ENCODE measurements at regions not wholly inside any gene's neighbourhood (a gene's known extent, or its start where the extent isn't known, plus 50 kb on each side); places are given as distances from the start of the nearest gene placed in this dataset.
"Not testable (repeated sequence)": the region's sequence is repeated elsewhere in the genome, so short reads cannot be mapped to it uniquely, and the experiment has no call there.

GRCh38 chrX:52280812-52281211, 88.0 kb upstream of the XAGE2 start:
- DNase-seq (ENCODE audit: unreplicated experiment) = no peak
- CTCF ChIA-PET = no interaction called here
- POLR2A ChIA-PET = no interaction called here
- Mint-ChIP-seq H3K4me1 (ENCODE audit: insufficient read depth, unreplicated experiment) (no peaks in the 10 kb centered on the region), H3K36me3 (ENCODE audit: insufficient read depth, unreplicated experiment) (no peaks in the 10 kb centered on the region), H3K4me3 (ENCODE audit: unreplicated experiment) (no peak overlapping the region), H3K27me3 (ENCODE audit: insufficient read depth, unreplicated experiment) (peaks cover 33% of the 10 kb centered on the region), H3K27ac (ENCODE audit: low read depth, unreplicated experiment) (no peak overlapping the region), H3K9me3 (ENCODE audit: unreplicated experiment) (no peaks in the 10 kb centered on the region)
- no peak for TF ChIP-seq CTCF (IDR thresholded peaks at IDR 0.05; ENCODE audit: unreplicated experiment)
- no TSS peak for BruUV-seq (replicated peaks)
- intact Hi-C loops (cut with micrococcal nuclease) = no loop called here

- ChIA-PET CTCF (no interaction called here), POLR2A (no interaction called here)
- Mint-ChIP-seq H3K9me3 (ENCODE audit: unreplicated experiment) (no peaks in the 10 kb centered on the region), H3K4me1 (ENCODE audit: insufficient read depth, unreplicated experiment) (no peaks in the 10 kb centered on the region), H3K27ac (ENCODE audit: low read depth, unreplicated experiment) (no peak overlapping the region), H3K4me3 (ENCODE audit: unreplicated experiment) (no peak overlapping the region), H3K27me3 (ENCODE audit: insufficient read depth, unreplicated experiment) (peaks cover 19% of the 10 kb centered on the region), H3K36me3 (ENCODE audit: insufficient read depth, unreplicated experiment) (no peaks in the 10 kb centered on the region)
- BruUV-seq (replicated peaks) = no TSS peak
- intact Hi-C loops (cut with micrococcal nuclease) = no loop called here
- no peak for DNase-seq (ENCODE audit: unreplicated experiment)
- TF ChIP-seq CTCF (IDR thresholded peaks at IDR 0.05; ENCODE audit: unreplicated experiment) = no peak
Measured at GRCh38 chrX:52284865-52285264, 84.0 kb upstream of the XAGE2 start.

GRCh38 chrX:52298968-52299367, 69.9 kb upstream of the XAGE2 start:
- CTCF ChIA-PET; H3K27ac Mint-ChIP-seq (ENCODE audit: low read depth, unreplicated experiment); intact Hi-C loops (cut with micrococcal nuclease); DNase-seq (ENCODE audit: unreplicated experiment); H3K36me3 Mint-ChIP-seq (ENCODE audit: insufficient read depth, unreplicated experiment); POLR2A ChIA-PET; H3K4me1 Mint-ChIP-seq (ENCODE audit: insufficient read depth, unreplicated experiment); BruUV-seq (replicated peaks); H3K4me3 Mint-ChIP-seq (ENCODE audit: unreplicated experiment); H3K9me3 Mint-ChIP-seq (ENCODE audit: unreplicated experiment): not testable (repeated sequence)
- H3K27me3 Mint-ChIP-seq (ENCODE audit: insufficient read depth, unreplicated experiment) = peaks cover 58% of the 10 kb centered on the region

GRCh38 chrX:52308532-52308931, 60.3 kb upstream of the XAGE2 start:
- H3K36me3 Mint-ChIP-seq (ENCODE audit: insufficient read depth, unreplicated experiment); BruUV-seq (replicated peaks); intact Hi-C loops (cut with micrococcal nuclease); H3K27ac Mint-ChIP-seq (ENCODE audit: low read depth, unreplicated experiment); H3K9me3 Mint-ChIP-seq (ENCODE audit: unreplicated experiment); DNase-seq (ENCODE audit: unreplicated experiment); CTCF ChIA-PET; H3K4me3 Mint-ChIP-seq (ENCODE audit: unreplicated experiment); POLR2A ChIA-PET; H3K4me1 Mint-ChIP-seq (ENCODE audit: insufficient read depth, unreplicated experiment): not testable (repeated sequence)
- H3K27me3 Mint-ChIP-seq (ENCODE audit: insufficient read depth, unreplicated experiment) = peaks cover 25% of the 10 kb centered on the region

Measured in MCF 10A (cell line).